ENCODE measurements at regions not wholly inside any gene's neighbourhood (a gene's known extent, or its start where the extent isn't known, plus 50 kb on each side); places are given as distances from the start of the nearest gene placed in this dataset.

GRCh38 chr13:84481958-84482357 lies 599.7 kb upstream of the SLITRK1 start:
- no peak overlapping the region for H3K4me3 ChIP-seq
- no peaks in the 10 kb centered on the region for H3K36me3 ChIP-seq
- no peaks in the 10 kb centered on the region for H3K9me3 ChIP-seq (replicated peaks in 1 of 11)
- H3K27ac ChIP-seq: no peak overlapping the region
- TF ChIP-seq Cebpa-rat (IDR thresholded peaks at IDR 0.05): no peak
- no peak overlapping the region for H3K9ac ChIP-seq
- no peaks in the 10 kb centered on the region for H4K20me1 ChIP-seq
- H3K4me1 ChIP-seq: no peaks in the 10 kb centered on the region
- H3K4me2 ChIP-seq: no peak overlapping the region
- H3K27me3 ChIP-seq: no peaks in the 10 kb centered on the region

GRCh38 chr13:84479656-84480055 lies 597.4 kb upstream of the SLITRK1 start:
- H3K4me1 ChIP-seq: no peaks in the 10 kb centered on the region
- no peaks in the 10 kb centered on the region for H3K27me3 ChIP-seq
- H3K36me3 ChIP-seq: no peaks in the 10 kb centered on the region
- no peak overlapping the region for H3K4me3 ChIP-seq
- no peak overlapping the region for H3K27ac ChIP-seq
- H4K20me1 ChIP-seq: no peaks in the 10 kb centered on the region
- H3K9me3 ChIP-seq (replicated peaks in 1 of 11): peaks cover 0 to 9% (median 0%) of the 10 kb centered on the region in 11 experiments; a peak in 3 of 22 replicates
- no peak overlapping the region for H3K4me2 ChIP-seq
- H3K9ac ChIP-seq: no peak overlapping the region
- no peak for TF ChIP-seq Cebpa-rat (IDR thresholded peaks at IDR 0.05)

- Histone ChIP-seq H3K4me3 (no peak overlapping the region), H3K4me1 (no peaks in the 10 kb centered on the region), H3K27me3 (no peaks in the 10 kb centered on the region), H3K9me3 (replicated peaks in 1 of 11) (peaks cover 0 to 9% (median 0%) of the 10 kb centered on the region in 11 experiments; a peak in 3 of 22 replicates), H3K9ac (no peak overlapping the region), H4K20me1 (no peaks in the 10 kb centered on the region), H3K36me3 (no peaks in the 10 kb centered on the region), H3K27ac (no peak overlapping the region), H3K4me2 (no peak overlapping the region)
- no peak for TF ChIP-seq Cebpa-rat (IDR thresholded peaks at IDR 0.05)
Measured at GRCh38 chr13:84470528-84470927, 588.3 kb upstream of the SLITRK1 start.

- no peak for TF ChIP-seq Cebpa-rat (IDR thresholded peaks at IDR 0.05)
- Histone ChIP-seq H3K9me3 (replicated peaks in 1 of 11) (no peaks in the 10 kb centered on the region), H3K4me3 (no peak overlapping the region), H3K9ac (no peak overlapping the region), H3K27me3 (no peaks in the 10 kb centered on the region), H3K4me2 (no peak overlapping the region), H3K27ac (no peak overlapping the region), H3K36me3 (no peaks in the 10 kb centered on the region), H3K4me1 (no peaks in the 10 kb centered on the region), H4K20me1 (no peaks in the 10 kb centered on the region)
Measured at GRCh38 chr13:84466461-84466860, 584.2 kb upstream of the SLITRK1 start.

- Histone ChIP-seq H4K20me1 (no peaks in the 10 kb centered on the region), H3K27me3 (no peaks in the 10 kb centered on the region), H3K4me2 (no peak overlapping the region), H3K9me3 (replicated peaks in 1 of 11) (no peaks in the 10 kb centered on the region), H3K4me3 (no peak overlapping the region), H3K4me1 (no peaks in the 10 kb centered on the region), H3K27ac (no peak overlapping the region), H3K9ac (no peak overlapping the region), H3K36me3 (no peaks in the 10 kb centered on the region)
- TF ChIP-seq Cebpa-rat (IDR thresholded peaks at IDR 0.05): no peak
Measured at GRCh38 chr13:84460989-84461388, 578.7 kb upstream of the SLITRK1 start.

- Histone ChIP-seq H3K27ac (no peak overlapping the region), H3K4me3 (no peak overlapping the region), H3K9ac (no peak overlapping the region), H3K27me3 (no peaks in the 10 kb centered on the region), H3K36me3 (no peaks in the 10 kb centered on the region), H3K4me2 (no peak overlapping the region), H3K9me3 (replicated peaks in 1 of 11) (no peaks in the 10 kb centered on the region), H3K4me1 (no peaks in the 10 kb centered on the region), H4K20me1 (no peaks in the 10 kb centered on the region)
- TF ChIP-seq Cebpa-rat (IDR thresholded peaks at IDR 0.05): no peak
Measured at GRCh38 chr13:84455143-84455905, 573.0 kb upstream of the SLITRK1 start.

- peaks cover 0 to 16% (median 0%) of the 10 kb centered on the region in 11 experiments; a peak in 7 of 22 replicates for H3K9me3 ChIP-seq (replicated peaks in 1 of 11)
- no peaks in the 10 kb centered on the region for H3K4me1 ChIP-seq
- no peak overlapping the region for H3K4me2 ChIP-seq
- no peak overlapping the region for H3K27ac ChIP-seq
- no peak overlapping the region for H3K9ac ChIP-seq
- no peaks in the 10 kb centered on the region for H4K20me1 ChIP-seq
- H3K36me3 ChIP-seq: no peaks in the 10 kb centered on the region
- no peak for TF ChIP-seq Cebpa-rat (IDR thresholded peaks at IDR 0.05)
- no peaks in the 10 kb centered on the region for H3K27me3 ChIP-seq
- no peak overlapping the region for H3K4me3 ChIP-seq
Measured at GRCh38 chr13:84447640-84447978, 565.3 kb upstream of the SLITRK1 start.

GRCh38 chr13:84446972-84447639 lies 564.8 kb upstream of the SLITRK1 start:
- no peak for TF ChIP-seq Cebpa-rat (IDR thresholded peaks at IDR 0.05)
- Histone ChIP-seq H3K4me1 (no peaks in the 10 kb centered on the region), H3K9ac (no peak overlapping the region), H3K27me3 (no peaks in the 10 kb centered on the region), H3K36me3 (no peaks in the 10 kb centered on the region), H3K9me3 (replicated peaks in 1 of 11) (peaks cover 0 to 16% (median 0%) of the 10 kb centered on the region in 11 experiments; a peak in 7 of 22 replicates), H4K20me1 (no peaks in the 10 kb centered on the region), H3K27ac (no peak overlapping the region), H3K4me2 (no peak overlapping the region), H3K4me3 (no peak overlapping the region)

- Histone ChIP-seq H3K4me2 (no peak overlapping the region), H3K9ac (no peak overlapping the region), H4K20me1 (no peaks in the 10 kb centered on the region), H3K36me3 (no peaks in the 10 kb centered on the region), H3K27ac (no peak overlapping the region), H3K27me3 (no peaks in the 10 kb centered on the region), H3K4me3 (no peak overlapping the region), H3K4me1 (no peaks in the 10 kb centered on the region), H3K9me3 (replicated peaks in 1 of 11) (peaks cover 0 to 16% (median 0%) of the 10 kb centered on the region in 11 experiments; a peak in 7 of 22 replicates)
- TF ChIP-seq Cebpa-rat (IDR thresholded peaks at IDR 0.05): no peak
Measured at GRCh38 chr13:84445776-84446175, 563.5 kb upstream of the SLITRK1 start.

- H3K4me1 ChIP-seq: 0 out of 20 replicates have a peak, but pooled peaks cover 0 to 4% (median 0%) of the 10 kb centered on the region in 10 experiments
- no peak overlapping the region for H3K4me3 ChIP-seq
- peaks cover 0 to 16% (median 0%) of the 10 kb centered on the region in 11 experiments; a peak in 7 of 22 replicates for H3K9me3 ChIP-seq (replicated peaks in 1 of 11)
- H4K20me1 ChIP-seq: no peaks in the 10 kb centered on the region
- no peak overlapping the region for H3K27ac ChIP-seq
- no peaks in the 10 kb centered on the region for H3K36me3 ChIP-seq
- no peak for TF ChIP-seq Cebpa-rat (IDR thresholded peaks at IDR 0.05)
- no peaks in the 10 kb centered on the region for H3K27me3 ChIP-seq
- no peak overlapping the region for H3K9ac ChIP-seq
- no peak overlapping the region for H3K4me2 ChIP-seq
Measured at GRCh38 chr13:84443463-84443862, 561.2 kb upstream of the SLITRK1 start.

All from BLaER1 treated with 17β-estradiol and CSF1 and Interleukin-3, amounts not matched to agents 10 nM and 100 nM (cell line).